ENCODE measurements at regions not wholly inside any gene's neighbourhood (a gene's known extent, or its start where the extent isn't known, plus 50 kb on each side); places are given as distances from the start of the nearest gene placed in this dataset.
"Not testable (repeated sequence)": the region's sequence is repeated elsewhere in the genome, so short reads cannot be mapped to it uniquely, and the experiment has no call there.

DNA sequence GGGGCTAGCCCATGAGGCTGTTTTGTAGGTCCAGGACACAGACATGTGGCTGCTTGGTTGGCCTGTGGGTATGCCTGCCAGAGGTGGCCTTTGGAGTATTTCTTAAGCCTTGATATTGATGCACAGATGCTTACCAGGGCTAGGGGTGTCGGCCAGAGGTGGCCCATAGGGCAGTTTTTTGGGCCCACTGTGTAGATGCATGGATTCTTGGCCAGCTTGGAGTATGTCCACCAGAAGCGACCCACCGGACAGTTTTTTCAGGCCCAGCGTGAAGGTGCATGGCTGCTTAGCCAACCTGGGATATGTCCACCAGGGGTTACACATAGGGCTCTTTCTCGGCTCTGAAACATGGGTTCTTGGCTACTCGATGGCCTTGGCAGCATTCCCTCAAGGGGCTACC, 1199.1 kb downstream of the CNTNAP5 start:
- TF ChIP-seq CTCF (conservative IDR thresholded peaks at IDR 0.05) = no peak
- no peak overlapping the region for H3K27ac ChIP-seq

DNA sequence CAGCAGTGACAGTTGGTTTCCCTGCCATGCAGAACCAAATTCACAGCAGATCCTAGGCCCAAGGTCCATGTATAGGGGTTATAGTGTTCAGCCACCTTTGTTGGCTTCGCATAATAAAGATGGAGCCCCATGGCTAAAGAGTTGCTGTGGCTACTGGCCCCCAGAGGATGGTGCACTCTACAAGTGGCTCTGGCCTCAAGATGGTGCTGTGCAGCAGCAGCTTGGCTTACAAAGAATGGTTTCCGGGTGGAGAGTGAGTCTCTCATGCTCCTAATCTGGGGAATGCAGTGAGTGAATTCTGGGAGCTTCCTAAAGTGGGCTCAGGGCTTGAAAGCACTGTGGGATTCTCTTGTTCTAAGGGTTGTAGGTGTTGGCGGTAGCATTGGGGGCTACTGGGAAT, 1199.7 kb downstream of the CNTNAP5 start:
- H3K27ac ChIP-seq = no peak overlapping the region
- no peak for TF ChIP-seq CTCF (conservative IDR thresholded peaks at IDR 0.05)

DNA sequence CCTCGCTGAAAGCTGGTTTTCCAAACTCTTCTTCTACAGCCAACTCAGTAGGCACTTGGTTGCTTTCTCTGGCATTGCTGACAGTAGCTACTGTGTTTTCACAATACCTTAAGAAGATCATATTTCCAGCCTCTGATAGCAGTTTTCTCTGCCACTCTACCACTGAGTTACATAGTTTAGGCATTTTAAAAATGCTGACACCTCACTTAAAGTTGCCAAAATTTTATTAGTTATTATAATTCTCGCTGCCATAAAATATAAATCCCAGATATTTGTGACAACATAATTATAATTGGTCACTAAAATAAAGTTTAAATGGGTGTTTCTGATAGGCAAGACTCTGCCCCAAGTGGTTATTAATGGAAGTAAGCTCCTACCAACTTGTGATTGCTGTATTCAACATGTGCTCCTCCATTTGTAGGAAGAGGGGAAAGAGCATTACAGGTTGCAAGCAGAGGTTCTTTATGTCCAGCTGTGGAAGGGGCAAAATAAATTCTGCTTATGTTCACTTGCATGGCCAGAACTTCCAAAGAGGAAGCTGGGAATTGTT, 1202.8 kb downstream of the CNTNAP5 start:
- TF ChIP-seq CTCF (conservative IDR thresholded peaks at IDR 0.05) = no peak; the same call in 1 of the 2 replicates

DNA sequence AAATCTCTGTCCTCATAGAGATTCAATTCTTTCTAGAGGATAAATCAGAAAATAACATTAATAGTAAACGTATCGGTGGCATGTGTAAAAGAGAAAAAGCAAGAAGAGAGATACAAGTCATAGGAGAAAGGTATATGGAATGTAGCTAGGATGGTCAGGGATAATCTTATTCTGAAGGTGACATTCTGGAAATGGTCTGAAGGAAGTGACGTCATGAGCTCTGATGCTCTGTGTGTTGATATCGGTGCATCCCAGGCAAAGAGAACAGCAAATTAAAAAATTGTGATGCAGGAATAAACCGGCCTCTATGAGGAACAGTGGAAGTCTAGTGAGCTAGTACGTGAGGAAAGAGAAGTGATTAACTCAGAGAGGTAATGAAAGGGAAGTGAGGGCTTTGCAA, 1215.8 kb downstream of the CNTNAP5 start:
- no peak overlapping the region for H3K27ac ChIP-seq
- no peak for TF ChIP-seq CTCF (conservative IDR thresholded peaks at IDR 0.05)

More for the DNA sequence above, 1202.8 kb downstream of the CNTNAP5 start:
- no peak overlapping the region for H3K27ac ChIP-seq

- H3K27ac ChIP-seq = no peak overlapping the region
- no peak for TF ChIP-seq CTCF (conservative IDR thresholded peaks at IDR 0.05)
These were observed 1218.0 kb downstream of the CNTNAP5 start for GRCh38 chr2:125243074-125243473.

DNA sequence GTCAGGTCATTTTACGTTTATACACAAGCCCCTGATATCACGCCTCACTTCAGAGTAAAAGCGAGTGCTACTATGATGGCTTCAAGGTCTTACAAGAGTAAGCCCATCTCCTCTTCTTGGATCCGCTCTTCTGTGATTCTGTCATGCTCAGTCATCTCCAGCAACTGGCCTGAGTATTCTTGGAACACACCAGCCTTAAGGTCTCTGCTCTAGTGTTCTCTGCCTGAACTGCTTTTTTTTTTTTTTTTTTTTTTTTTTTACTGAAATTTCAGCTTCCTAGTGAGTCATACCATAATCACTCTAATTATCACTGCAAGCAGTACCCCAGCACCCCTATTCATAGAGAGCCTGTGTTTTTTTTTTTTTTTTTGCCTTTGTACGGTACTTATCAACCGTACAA, 1228.9 kb downstream of the CNTNAP5 start:
- TF ChIP-seq CTCF (conservative IDR thresholded peaks at IDR 0.05) = no peak
- no peak overlapping the region for H3K27ac ChIP-seq

DNA sequence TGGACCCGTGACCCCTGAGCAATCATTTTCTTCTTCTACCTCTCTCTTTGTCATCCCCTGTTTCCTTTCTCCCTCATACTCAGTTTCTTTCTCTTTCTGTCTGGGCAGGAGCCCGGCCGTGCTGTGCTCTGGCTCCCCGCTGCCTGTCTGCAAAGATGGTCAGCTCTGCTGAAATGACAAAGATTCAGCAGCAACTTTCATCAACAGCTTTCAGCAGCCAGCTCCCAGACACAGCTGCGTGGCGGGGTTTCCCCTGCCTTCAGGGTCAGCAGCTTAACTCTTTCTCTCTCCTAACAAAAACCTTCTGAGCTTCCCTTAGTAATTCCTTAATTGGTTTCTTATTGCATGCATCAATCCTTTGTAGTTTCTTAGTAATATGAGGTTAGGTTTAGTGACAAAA, 1234.4 kb downstream of the CNTNAP5 start:
- no peak for TF ChIP-seq CTCF (conservative IDR thresholded peaks at IDR 0.05)
- no peak overlapping the region for H3K27ac ChIP-seq

DNA sequence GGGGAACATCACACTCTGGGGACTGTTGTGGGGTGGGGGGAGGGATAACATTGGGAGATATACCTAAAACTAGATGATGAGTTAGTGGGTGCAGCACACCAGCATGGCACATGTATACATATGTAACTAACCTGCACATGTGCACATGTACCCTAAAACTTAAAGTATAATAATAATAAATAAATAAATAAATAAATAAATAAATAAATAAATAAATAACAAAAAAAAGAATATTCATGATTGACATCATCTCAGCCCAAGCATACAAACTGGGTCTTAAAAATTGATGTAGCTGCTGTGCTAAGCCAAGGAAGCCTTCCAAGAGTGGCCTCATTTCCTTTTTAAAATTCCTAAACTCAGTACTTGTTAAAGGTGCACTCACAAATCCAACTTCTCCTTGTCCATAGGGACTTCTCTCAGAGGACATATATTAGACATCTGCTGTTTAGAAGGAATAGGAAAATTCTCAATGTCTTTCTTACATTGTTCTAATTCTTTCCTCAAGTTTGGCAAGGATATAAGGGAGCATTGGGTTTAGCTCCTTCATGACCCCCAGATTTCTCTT, 1235.4 kb downstream of the CNTNAP5 start:
- not testable (repeated sequence) for H3K27ac ChIP-seq
